Ishikawa (cell line): ENCODE measurements at regions not wholly inside any gene's neighbourhood (a gene's known extent, or its start where the extent isn't known, plus 50 kb on each side); places are given as distances from the start of the nearest gene placed in this dataset.

ENCODE experiments used
- CEBPB ChIP-seq: IDR thresholded peaks from 2 replicates; pipeline ENCODE4 v1.6.1; 2012
- CREB1 ChIP-seq: IDR thresholded peaks from 2 replicates; pipeline ENCODE4 v1.6.1; 2012; ENCODE audit warnings: low read depth
- EGR1 ChIP-seq: IDR thresholded peaks from 2 replicates; pipeline ENCODE4 v1.6.1; 2012
- EP300 ChIP-seq: IDR thresholded peaks from 2 replicates; pipeline ENCODE4 v1.6.1; 2012; ENCODE audit warnings: borderline replicate concordance
- FOXM1 ChIP-seq: IDR thresholded peaks from 2 replicates; pipeline ENCODE4 v1.6.1; 2012; ENCODE audit warnings: low read depth, borderline replicate concordance
- MAX ChIP-seq: IDR thresholded peaks from 2 replicates; pipeline ENCODE4 v1.6.1; 2012
- NFIC ChIP-seq: IDR thresholded peaks from 2 replicates; pipeline ENCODE4 v1.6.1; 2012
- RAD21 ChIP-seq: IDR thresholded peaks from 2 replicates; pipeline ENCODE4 v1.6.1; 2012; ENCODE audit warnings: low read depth
- REST ChIP-seq: IDR thresholded peaks from 2 replicates; pipeline ENCODE4 v1.6.1; 2012; ENCODE audit warnings: low read depth, mild to moderate bottlenecking
- TAF1 ChIP-seq: IDR thresholded peaks from 2 replicates; pipeline ENCODE4 v1.6.1; 2012; ENCODE audit warnings: low read depth, mild to moderate bottlenecking
- TCF12 ChIP-seq: IDR thresholded peaks from 2 replicates; pipeline ENCODE4 v1.6.1; 2012; ENCODE audit warnings: low read depth
- TEAD4 ChIP-seq: IDR thresholded peaks from 2 replicates; pipeline ENCODE4 v1.6.1; 2012
- USF1 ChIP-seq: IDR thresholded peaks from 2 replicates; pipeline ENCODE4 v1.6.1; 2012
- YY1 ChIP-seq: IDR thresholded peaks from 2 replicates; pipeline ENCODE4 v1.6.1; 2012; ENCODE audit warnings: low read depth
- ZBTB7A ChIP-seq: IDR thresholded peaks from 2 replicates; pipeline ENCODE4 v1.6.1; 2012; ENCODE audit warnings: low read depth

GRCh38 chr6:11900662-11901598 is 111.2 kb upstream of the HIVEP1 start:
- TF ChIP-seq ZBTB7A = no peak
- TF ChIP-seq CREB1 = no peak
- TF ChIP-seq FOXM1 = no peak
- no peak for TF ChIP-seq MAX
- TF ChIP-seq TCF12 = no peak
- no peak for TF ChIP-seq TEAD4
- TF ChIP-seq EGR1 = no peak
- TF ChIP-seq CEBPB = no peak
- TF ChIP-seq YY1 = no peak
- no peak for TF ChIP-seq EP300

GRCh38 chr6:11899645-11900044 is 112.5 kb upstream of the HIVEP1 start:
- no peak for TF ChIP-seq ZBTB7A
- TF ChIP-seq TAF1 = no peak
- TF ChIP-seq CREB1 = no peak
- TF ChIP-seq TEAD4 = no peak
- no peak for TF ChIP-seq MAX
- TF ChIP-seq REST = no peak
- TF ChIP-seq EP300 = no peak
- TF ChIP-seq CEBPB = no peak
- TF ChIP-seq RAD21 = no peak
- TF ChIP-seq YY1 = no peak
- no peak for TF ChIP-seq EGR1
- no peak for TF ChIP-seq FOXM1
- no peak for TF ChIP-seq NFIC

- TF ChIP-seq TAF1 (no peak), YY1 (no peak), FOXM1 (no peak), EP300 (no peak), RAD21 (no peak), CEBPB (no peak), REST (no peak), USF1 (no peak), TCF12 (no peak), CREB1 (no peak), EGR1 (no peak), MAX (no peak), TEAD4 (no peak), ZBTB7A (no peak), NFIC (no peak)
Measured at GRCh38 chr6:11894212-11894611, 115.6 kb upstream of the ADTRP start.

- TF ChIP-seq MAX (no peak), TCF12 (no peak)
Measured at GRCh38 chr6:11891547-11891946, 112.9 kb upstream of the ADTRP start.

GRCh38 chr6:11890849-11891248 is 112.2 kb upstream of the ADTRP start:
- TF ChIP-seq REST (no peak), TEAD4 (no peak), EP300 (no peak), CEBPB (no peak), TCF12 (no peak), EGR1 (no peak), YY1 (no peak)
